Astrocyte (in vitro differentiated cells and primary cell): ENCODE measurements at regions not wholly inside any gene's neighbourhood (a gene's known extent, or its start where the extent isn't known, plus 50 kb on each side); places are given as distances from the start of the nearest gene placed in this dataset.

Experiments
- DNase-seq: peaks from one replicate; pipeline ENCODE4 v3.0.0-alpha.2; 2010; ENCODE audit warnings: low read depth
- FAIRE-seq: peaks from 2 replicates; lab custom pipeline; 2011; peaks lifted over from hg19 to GRCh38; lab: Jason Lieb, UNC
- H2AFZ ChIP-seq: 2 replicates; pipeline ENCODE4 v1.6.0; 2012; ENCODE audit warnings: low read depth, low read length, inconsistent platforms
- H3K27ac ChIP-seq: 2 replicates; pipeline ENCODE4 v1.5.1; 2011; ENCODE audit warnings: low read depth, low read length, inconsistent platforms
- H3K27me3 ChIP-seq: 2 replicates; pipeline ENCODE4 v1.6.0; 2011; ENCODE audit warnings: low read length, inconsistent platforms; ENCODE audit not compliant: insufficient read depth
- H3K36me3 ChIP-seq: 2 replicates; pipeline ENCODE4 v1.5.1; 2011; ENCODE audit warnings: low read length, inconsistent platforms; ENCODE audit not compliant: insufficient read depth
- H3K4me1 ChIP-seq: 2 replicates; pipeline ENCODE4 v1.5.1; 2011; ENCODE audit warnings: low read length, inconsistent platforms; ENCODE audit not compliant: insufficient read depth
- H3K4me2 ChIP-seq: 2 replicates; pipeline ENCODE4 v1.6.0; 2012; ENCODE audit warnings: low read length, inconsistent platforms
- H3K4me3 ChIP-seq: 2 replicates; pipeline ENCODE4 v1.5.1; 2011; ENCODE audit warnings: low read depth, mild to moderate bottlenecking, low read length, inconsistent platforms; ENCODE audit not compliant: insufficient read depth
- H3K79me2 ChIP-seq: 2 replicates; pipeline ENCODE4 v1.6.0; 2012; ENCODE audit warnings: mild to moderate bottlenecking, low read length, inconsistent platforms; ENCODE audit not compliant: insufficient read depth
- H3K9ac ChIP-seq: 2 replicates; pipeline ENCODE4 v1.6.0; 2012; ENCODE audit warnings: mild to moderate bottlenecking, low read length, inconsistent platforms
- H3K9me3 ChIP-seq: 2 replicates; pipeline ENCODE4 v1.5.1; 2012; ENCODE audit warnings: low read depth, mild to moderate bottlenecking, low read length, inconsistent platforms; ENCODE audit not compliant: insufficient read depth
- H4K20me1 ChIP-seq: 2 replicates; pipeline ENCODE4 v1.6.0; 2012; ENCODE audit warnings: low read length, inconsistent platforms; ENCODE audit not compliant: insufficient read depth
- H3K27ac Mint-ChIP-seq: one replicate; pipeline ENCODE4 v1.8.0; 2021; ENCODE audit warnings: mild to moderate bottlenecking, mixed read lengths; ENCODE audit not compliant: unreplicated experiment
- H3K27me3 Mint-ChIP-seq: one replicate; pipeline ENCODE4 v1.8.0; 2021; ENCODE audit warnings: low read depth, mixed read lengths; ENCODE audit not compliant: unreplicated experiment
- H3K36me3 Mint-ChIP-seq: one replicate; pipeline ENCODE4 v1.8.0; 2021; ENCODE audit warnings: low read depth, mixed read lengths; ENCODE audit not compliant: unreplicated experiment
- H3K4me1 Mint-ChIP-seq: one replicate; pipeline ENCODE4 v1.8.0; 2021; ENCODE audit warnings: low read depth, mixed read lengths; ENCODE audit not compliant: unreplicated experiment
- H3K4me3 Mint-ChIP-seq: one replicate; pipeline ENCODE4 v1.8.0; 2021; ENCODE audit warnings: mild to moderate bottlenecking, moderate library complexity, mixed read lengths; ENCODE audit not compliant: unreplicated experiment
- H3K9me3 Mint-ChIP-seq: one replicate; pipeline ENCODE4 v1.8.0; 2021; ENCODE audit warnings: mild to moderate bottlenecking, mixed read lengths; ENCODE audit not compliant: unreplicated experiment
- CTCF ChIP-seq: IDR thresholded peaks from 2 replicates; pipeline ENCODE4 v1.5.1; 2011; ENCODE audit warnings: low read depth, mild to moderate bottlenecking, inconsistent platforms, low read length, moderate library complexity; ENCODE audit not compliant: insufficient read depth
- EZH2 ChIP-seq: IDR thresholded peaks from 2 replicates; pipeline ENCODE4 v1.6.1; 2012; ENCODE audit warnings: mild to moderate bottlenecking, low read length, inconsistent platforms; ENCODE audit not compliant: insufficient read depth

GRCh38 chr5:6872441-6873160 lies 159.4 kb downstream of the TENT4A start:
- H3K36me3 ChIP-seq = no peaks in the 10 kb centered on the region
- peaks cover 2% of the 10 kb centered on the region for H3K27me3 Mint-ChIP-seq
- no peaks in the 10 kb centered on the region for H4K20me1 ChIP-seq
- no peak overlapping the region for H3K4me2 ChIP-seq
- H3K36me3 Mint-ChIP-seq = no peaks in the 10 kb centered on the region
- H3K27me3 ChIP-seq = no peaks in the 10 kb centered on the region
- no peak for FAIRE-seq
- H3K4me1 ChIP-seq = no peaks in the 10 kb centered on the region
- H2AFZ ChIP-seq = no peak overlapping the region
- no peaks in the 10 kb centered on the region for H3K79me2 ChIP-seq
- DNase-seq = no peak
- H3K4me3 ChIP-seq = no peak overlapping the region
- H3K9me3 Mint-ChIP-seq = no peaks in the 10 kb centered on the region
- H3K27ac ChIP-seq = no peak overlapping the region
- H3K4me1 Mint-ChIP-seq = no peaks in the 10 kb centered on the region
- no peak overlapping the region for H3K4me3 Mint-ChIP-seq
- H3K27ac Mint-ChIP-seq = no peak overlapping the region
- peaks cover 2% of the 10 kb centered on the region for H3K9me3 ChIP-seq
- H3K9ac ChIP-seq = no peak overlapping the region
- no peak for TF ChIP-seq EZH2
- TF ChIP-seq CTCF = no peak

GRCh38 chr5:6873359-6873758 lies 160.1 kb downstream of the TENT4A start:
- Histone ChIP-seq H3K27me3 (no peaks in the 10 kb centered on the region), H3K36me3 (no peaks in the 10 kb centered on the region), H3K4me1 (no peaks in the 10 kb centered on the region), H3K4me2 (no peak overlapping the region), H3K9me3 (peaks cover under 1% of the 10 kb centered on the region), H3K79me2 (no peaks in the 10 kb centered on the region), H3K4me3 (no peak overlapping the region), H4K20me1 (no peaks in the 10 kb centered on the region), H2AFZ (no peak overlapping the region), H3K27ac (no peak overlapping the region), H3K9ac (no peak overlapping the region)
- DNase-seq (no peak), FAIRE-seq (no peak)
- Mint-ChIP-seq H3K9me3 (peaks cover 3% of the 10 kb centered on the region), H3K27me3 (peaks cover 2% of the 10 kb centered on the region), H3K36me3 (no peaks in the 10 kb centered on the region), H3K27ac (no peak overlapping the region), H3K4me1 (no peaks in the 10 kb centered on the region), H3K4me3 (no peak overlapping the region)
- TF ChIP-seq CTCF = no peak
- no peak for TF ChIP-seq EZH2

- Mint-ChIP-seq H3K27ac (no peak overlapping the region), H3K4me3 (no peak overlapping the region), H3K27me3 (peaks cover 9% of the 10 kb centered on the region), H3K9me3 (peaks cover 3% of the 10 kb centered on the region), H3K36me3 (no peaks in the 10 kb centered on the region), H3K4me1 (no peaks in the 10 kb centered on the region)
- H3K36me3 ChIP-seq = no peaks in the 10 kb centered on the region
- H3K9me3 ChIP-seq = peaks cover 4% of the 10 kb centered on the region
- no peaks in the 10 kb centered on the region for H3K4me1 ChIP-seq
- FAIRE-seq = no peak
- H3K27me3 ChIP-seq = no peaks in the 10 kb centered on the region
- TF ChIP-seq EZH2 (no peak), CTCF (no peak)
- H3K9ac ChIP-seq = no peak overlapping the region
- no peaks in the 10 kb centered on the region for H3K79me2 ChIP-seq
- no peak overlapping the region for H2AFZ ChIP-seq
- no peak overlapping the region for H3K27ac ChIP-seq
- H3K4me2 ChIP-seq = no peak overlapping the region
- no peak overlapping the region for H3K4me3 ChIP-seq
- H4K20me1 ChIP-seq = no peaks in the 10 kb centered on the region
- no peak for DNase-seq
These were observed 162.1 kb downstream of the TENT4A start for GRCh38 chr5:6875376-6875775.
